H1 (cell line): ENCODE measurements at regions not wholly inside any gene's neighbourhood (a gene's known extent, or its start where the extent isn't known, plus 50 kb on each side); places are given as distances from the start of the nearest gene placed in this dataset.

Source experiments
- CTCF ChIA-PET: fragments of 300-600 bp; sonication (Branson Sonifier 250); formaldehyde crosslinking; loops from one replicate; lab custom pipeline; 2021; ENCODE audit not compliant: partially characterized antibody; lab: Charles Lee
- POLR2A ChIA-PET: fragments of 300-600 bp; sonication (Branson Sonifier 250); formaldehyde crosslinking; loops from one replicate; lab custom pipeline; 2021; ENCODE audit warnings: inconsistent platforms; ENCODE audit not compliant: partially characterized antibody; lab: Charles Lee
- DNase-seq, 2 experiments: peaks; one replicate each; pipeline versions ENCODE4 v3.0.0 to v3.0.0-alpha.2; 2010 to 2022; ENCODE audit warnings: low spot score in 2 of 2, low read depth in 1 of 2, mixed read lengths in 1 of 2
- FAIRE-seq: peaks from 2 replicates; lab custom pipeline; 2011; peaks lifted over from hg19 to GRCh38; lab: Jason Lieb, UNC
- H2AFZ ChIP-seq: 2 replicates; pipeline ENCODE4 v1.8.1; 2012; ENCODE audit warnings: low read length, inconsistent platforms
- H2AK5ac ChIP-seq: 2 replicates; pipeline ENCODE4 v1.6.1; 2013; ENCODE audit warnings: low read depth, low read length
- H2BK120ac ChIP-seq: replicated peaks from 2 replicates; pipeline ENCODE3; 2013; ENCODE audit warnings: low read depth, low read length, inconsistent platforms
- H2BK12ac ChIP-seq: 2 replicates; pipeline ENCODE4 v1.6.1; 2013; ENCODE audit warnings: low read depth, low read length
- H2BK15ac ChIP-seq: 2 replicates; pipeline ENCODE4 v1.6.1; 2013; ENCODE audit warnings: low read length
- H2BK20ac ChIP-seq: 2 replicates; pipeline ENCODE4 v1.6.1; 2013; ENCODE audit warnings: low read length
- H2BK5ac ChIP-seq: 2 replicates; pipeline ENCODE4 v1.6.1; 2013; ENCODE audit warnings: low read depth, low read length
- H3K14ac ChIP-seq: 2 replicates; pipeline ENCODE4 v1.6.1; 2013; ENCODE audit warnings: inconsistent platforms; ENCODE audit not compliant: insufficient read length
- H3K18ac ChIP-seq: 2 replicates; pipeline ENCODE4 v1.6.1; 2013; ENCODE audit warnings: low read length; ENCODE audit errors: extremely low read depth
- H3K23ac ChIP-seq: 2 replicates; pipeline ENCODE4 v1.6.1; 2013; ENCODE audit warnings: inconsistent platforms; ENCODE audit not compliant: insufficient read length
- H3K23me2 ChIP-seq: 2 replicates; pipeline ENCODE4 v1.6.1; 2013; ENCODE audit warnings: low read depth, low read length
- H3K27ac ChIP-seq: 2 replicates; pipeline ENCODE4 v1.6.1; 2011; ENCODE audit warnings: low read depth, low read length, inconsistent platforms
- H3K27me3 ChIP-seq, 4 experiments: replicated peaks in 1 of 4; 1 replicate in 1 of 4; 2 replicates in 3 of 4; pipeline versions ENCODE4 v1.6.1 to v1.8.1; 2011 to 2013; ENCODE audit warnings: low read length in 3 of 4, mild to moderate bottlenecking in 3 of 4, inconsistent platforms in 2 of 4, mixed read lengths in 2 of 4, moderate library complexity in 1 of 4; ENCODE audit not compliant: control insufficient read depth in 3 of 4, insufficient read depth in 3 of 4; ENCODE audit errors: extremely low read depth in 1 of 4
- H3K36me3 ChIP-seq, 4 experiments: 2 replicates each; pipeline versions ENCODE4 v1.6.1 to v1.8.1; 2011 to 2013; ENCODE audit warnings: mild to moderate bottlenecking in 4 of 4, low read length in 3 of 4, moderate library complexity in 2 of 4, control low read depth in 1 of 4, inconsistent platforms in 1 of 4; ENCODE audit not compliant: insufficient read depth in 4 of 4, control insufficient read depth in 2 of 4
- H3K4ac ChIP-seq: replicated peaks from 2 replicates; pipeline ENCODE3; 2013; ENCODE audit warnings: low read length, low read depth, mixed read lengths, inconsistent platforms; ENCODE audit not compliant: insufficient read length
- H3K4me1 ChIP-seq, 4 experiments: replicated peaks in 1 of 4; 1 replicate in 1 of 4; 2 replicates in 3 of 4; pipeline versions ENCODE4 v1.6.1 to v1.8.1; 2011 to 2013; ENCODE audit warnings: low read length in 3 of 4, inconsistent platforms in 2 of 4, mixed read lengths in 1 of 4; ENCODE audit not compliant: insufficient read depth in 4 of 4, control insufficient read depth in 3 of 4
- H3K4me2 ChIP-seq, 2 experiments: 2 replicates each; pipeline versions ENCODE4 v1.6.1 to v1.8.1; 2011 to 2013; ENCODE audit warnings: low read depth in 2 of 2, low read length in 2 of 2, control low read depth in 1 of 2, inconsistent platforms in 1 of 2, mild to moderate bottlenecking in 1 of 2; ENCODE audit not compliant: insufficient read depth in 1 of 2
- H3K4me3 ChIP-seq, 4 experiments: fragments of 200-600, 300-600 bp in 1 of 4; sonication (generic), shearing (Covaris generic), sonication (Bioruptor Twin) in 1 of 4; 2 replicates each; pipeline versions ENCODE4 v1.5.1 to v1.8.1; 2011 to 2016; ENCODE audit warnings: low read length in 4 of 4, low read depth in 3 of 4, control low read depth in 2 of 4, inconsistent platforms in 2 of 4, mild to moderate bottlenecking in 2 of 4, mixed read lengths in 1 of 4, moderate library complexity in 1 of 4; ENCODE audit not compliant: insufficient read depth in 2 of 4; ENCODE audit errors: extremely low read depth in 1 of 4
- H3K56ac ChIP-seq: replicated peaks from 2 replicates; pipeline ENCODE3; 2013; ENCODE audit warnings: low read depth, mild to moderate bottlenecking, mixed read lengths, low read length, inconsistent platforms; ENCODE audit not compliant: insufficient read length
- H3K79me1 ChIP-seq: 2 replicates; pipeline ENCODE4 v1.6.1; 2013; ENCODE audit warnings: low read depth, low read length, control low read depth
- H3K79me2 ChIP-seq, 2 experiments: 2 replicates each; pipeline versions ENCODE4 v1.6.1 to v1.8.1; 2012 to 2013; ENCODE audit warnings: low read length in 2 of 2, mild to moderate bottlenecking in 2 of 2, inconsistent platforms in 1 of 2; ENCODE audit not compliant: insufficient read depth in 2 of 2, control insufficient read depth in 1 of 2
- H3K9ac ChIP-seq, 4 experiments: replicated peaks in 1 of 4; 1 replicate in 1 of 4; 2 replicates in 3 of 4; pipeline versions ENCODE4 v1.6.1 to v1.8.1; 2011 to 2013; ENCODE audit warnings: low read depth in 3 of 4, low read length in 3 of 4, control low read depth in 2 of 4, mild to moderate bottlenecking in 2 of 4, moderate library complexity in 2 of 4, inconsistent platforms in 1 of 4; ENCODE audit errors: extremely low read depth in 1 of 4
- H3K9me3 ChIP-seq, 2 experiments: 2 replicates each; pipeline versions ENCODE4 v1.6.1 to v1.8.1; 2012 to 2013; ENCODE audit warnings: mild to moderate bottlenecking in 2 of 2, moderate library complexity in 2 of 2, control low read depth in 1 of 2, inconsistent platforms in 1 of 2, low read depth in 1 of 2, low read length in 1 of 2, mixed read lengths in 1 of 2; ENCODE audit not compliant: insufficient read depth in 2 of 2
- H4K20me1 ChIP-seq, 2 experiments: replicated peaks in 1 of 2; 2 replicates each; pipeline versions ENCODE3 to v1.8.1; 2011 to 2013; ENCODE audit warnings: inconsistent platforms in 2 of 2, low read length in 2 of 2, mild to moderate bottlenecking in 1 of 2; ENCODE audit not compliant: insufficient read depth in 2 of 2, control insufficient read depth in 1 of 2
- H4K5ac ChIP-seq: 2 replicates; pipeline ENCODE4 v1.6.1; 2013; ENCODE audit warnings: low read length, low read depth, mixed read lengths, inconsistent platforms; ENCODE audit not compliant: insufficient read length
- H4K8ac ChIP-seq: 2 replicates; pipeline ENCODE4 v1.8.0; 2013; ENCODE audit warnings: mild to moderate bottlenecking, moderate library complexity, low read length, inconsistent platforms; ENCODE audit not compliant: insufficient read depth; ENCODE audit errors: extremely low read depth
- H4K91ac ChIP-seq: replicated peaks from 2 replicates; pipeline ENCODE3; 2013; ENCODE audit warnings: low read length, mixed read lengths, inconsistent platforms; ENCODE audit not compliant: insufficient read length
- KDM5A ChIP-seq: fragments of 200-600 bp; IDR thresholded peaks from 2 replicates; pipeline ENCODE4 v1.7.1; 2012; ENCODE audit warnings: mild to moderate bottlenecking, low read length, inconsistent platforms, mixed read lengths
- PHF8 ChIP-seq: fragments of 200-600 bp; sonication (generic); conservative IDR thresholded peaks from 2 replicates; pipeline ENCODE4 v1.7.1; 2012; ENCODE audit warnings: low read depth, mild to moderate bottlenecking, inconsistent platforms, low read length, moderate library complexity
- SAP30 ChIP-seq: fragments of 300-600 bp; sonication (generic); IDR thresholded peaks from 2 replicates; pipeline ENCODE4 v1.7.1; 2012; ENCODE audit warnings: low read length, moderate library complexity, mild to moderate bottlenecking, inconsistent platforms; ENCODE audit not compliant: insufficient read depth, insufficient replicate concordance
- SIN3A ChIP-seq, 2 experiments: IDR thresholded peaks in 1 of 2; conservative IDR thresholded peaks in 1 of 2; 2 replicates each; pipeline ENCODE4 v1.6.1; 2011 to 2012; ENCODE audit warnings: low read length in 2 of 2, improper control_type of control experiment in 1 of 2, low read depth in 1 of 2, mild to moderate bottlenecking in 1 of 2
- SP1 ChIP-seq: IDR thresholded peaks from 2 replicates; pipeline ENCODE4 v1.6.1; 2011; ENCODE audit warnings: low read depth, low read length
- SP4 ChIP-seq: IDR thresholded peaks from 2 replicates; pipeline ENCODE4 v1.6.1; 2012; ENCODE audit warnings: low read length, inconsistent platforms
- WGBS, 2 experiments: shearing (Covaris generic) in 1 of 2; methylation state at CpG; one replicate each; pipeline versions ENCODE4 v1.1.6 to v1.1.7; 2013 to 2015; ENCODE audit warnings: low lambda C conversion rate in 2 of 2, mixed read lengths in 2 of 2, inconsistent platforms in 1 of 2, low coverage in 1 of 2, missing lambda C conversion rate in 1 of 2; ENCODE audit not compliant: insufficient replicate concordance in 2 of 2, insufficient coverage in 1 of 2, insufficient read length in 1 of 2; ENCODE audit errors: extremely low coverage in 1 of 2, missing lambda C conversion rate in 1 of 2; 5-methylcytosine and 5-hydroxymethylcytosine counted together
- TF ChIP-seq, protein P1 (sequence below): IDR thresholded peaks from 2 replicates; pipeline ENCODE4 v1.6.1; 2011; ENCODE audit warnings: low read length, improper control_type of control experiment
- TF ChIP-seq, protein P2 (sequence below), 3 experiments: IDR thresholded peaks; 1 replicate in 2 of 3; 2 replicates in 1 of 3; pipeline versions ENCODE4 v1.5.1 to v1.6.1; 2011; ENCODE audit warnings: low read length in 3 of 3, mild to moderate bottlenecking in 3 of 3, inconsistent platforms in 2 of 3, low read depth in 1 of 3, moderate library complexity in 1 of 3; ENCODE audit not compliant: insufficient read depth in 1 of 3; ENCODE audit errors: control extremely low read depth in 1 of 3

GRCh38 chr4:107404591-107405300 lies 315.3 kb downstream of the PAPSS1 start:
- H3K27ac ChIP-seq: no peak overlapping the region
- H3K23me2 ChIP-seq: no peaks in the 10 kb centered on the region
- no peaks in the 10 kb centered on the region for H3K79me2 ChIP-seq
- H2AK5ac ChIP-seq: no peak overlapping the region
- H3K4me1 ChIP-seq: no peaks in the 10 kb centered on the region
- FAIRE-seq (no peak), DNase-seq (no peak)
- H3K4me3 ChIP-seq: no peak overlapping the region
- H4K91ac ChIP-seq: no peak overlapping the region
- H3K9me3 ChIP-seq: no peaks in the 10 kb centered on the region
- H3K18ac ChIP-seq: no peak overlapping the region
- no peaks in the 10 kb centered on the region for H3K79me1 ChIP-seq
- H2BK20ac ChIP-seq: no peak overlapping the region
- H4K20me1 ChIP-seq: no peaks in the 10 kb centered on the region
- TF ChIP-seq SP4 (no peak), PHF8 (no peak), SIN3A (conservative IDR thresholded peaks at IDR 0.05 in 1 of 2, IDR thresholded peaks at IDR 0.05 in 1 of 2; ENCODE audit: low read depth in 1 of 2, low read length in 2 of 2) (no peak), SAP30 (no peak), KDM5A (no peak), SP1 (no peak)
- TF ChIP-seq, protein P1, sequence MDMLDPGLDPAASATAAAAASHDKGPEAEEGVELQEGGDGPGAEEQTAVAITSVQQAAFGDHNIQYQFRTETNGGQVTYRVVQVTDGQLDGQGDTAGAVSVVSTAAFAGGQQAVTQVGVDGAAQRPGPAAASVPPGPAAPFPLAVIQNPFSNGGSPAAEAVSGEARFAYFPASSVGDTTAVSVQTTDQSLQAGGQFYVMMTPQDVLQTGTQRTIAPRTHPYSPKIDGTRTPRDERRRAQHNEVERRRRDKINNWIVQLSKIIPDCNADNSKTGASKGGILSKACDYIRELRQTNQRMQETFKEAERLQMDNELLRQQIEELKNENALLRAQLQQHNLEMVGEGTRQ: no peak
- TF ChIP-seq, protein P2, sequence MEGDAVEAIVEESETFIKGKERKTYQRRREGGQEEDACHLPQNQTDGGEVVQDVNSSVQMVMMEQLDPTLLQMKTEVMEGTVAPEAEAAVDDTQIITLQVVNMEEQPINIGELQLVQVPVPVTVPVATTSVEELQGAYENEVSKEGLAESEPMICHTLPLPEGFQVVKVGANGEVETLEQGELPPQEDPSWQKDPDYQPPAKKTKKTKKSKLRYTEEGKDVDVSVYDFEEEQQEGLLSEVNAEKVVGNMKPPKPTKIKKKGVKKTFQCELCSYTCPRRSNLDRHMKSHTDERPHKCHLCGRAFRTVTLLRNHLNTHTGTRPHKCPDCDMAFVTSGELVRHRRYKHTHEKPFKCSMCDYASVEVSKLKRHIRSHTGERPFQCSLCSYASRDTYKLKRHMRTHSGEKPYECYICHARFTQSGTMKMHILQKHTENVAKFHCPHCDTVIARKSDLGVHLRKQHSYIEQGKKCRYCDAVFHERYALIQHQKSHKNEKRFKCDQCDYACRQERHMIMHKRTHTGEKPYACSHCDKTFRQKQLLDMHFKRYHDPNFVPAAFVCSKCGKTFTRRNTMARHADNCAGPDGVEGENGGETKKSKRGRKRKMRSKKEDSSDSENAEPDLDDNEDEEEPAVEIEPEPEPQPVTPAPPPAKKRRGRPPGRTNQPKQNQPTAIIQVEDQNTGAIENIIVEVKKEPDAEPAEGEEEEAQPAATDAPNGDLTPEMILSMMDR (IDR thresholded peaks at IDR 0.05; ENCODE audit: control extremely low read depth in 1 of 3, insufficient read depth in 1 of 3, low read depth in 1 of 3, low read length in 3 of 3): no peak
- H2BK120ac ChIP-seq: no peak overlapping the region
- no peak overlapping the region for H3K23ac ChIP-seq
- no peak overlapping the region for H3K56ac ChIP-seq
- H3K9ac ChIP-seq: no peak overlapping the region
- ChIA-PET CTCF (no interaction called here), POLR2A (no interaction called here)
- H4K8ac ChIP-seq: no peak overlapping the region
- no peak overlapping the region for H2BK5ac ChIP-seq
- WGBS, 2 experiments: 92% methylated on average over 6 of the region's 6 CpGs; no CpG with 5 or more reads in 1 of the 2 experiments
- H4K5ac ChIP-seq: no peak overlapping the region
- no peak overlapping the region for H2BK12ac ChIP-seq
- H2BK15ac ChIP-seq: no peak overlapping the region
- H3K14ac ChIP-seq: no peak overlapping the region
- no peak overlapping the region for H2AFZ ChIP-seq
- no peaks in the 10 kb centered on the region for H3K36me3 ChIP-seq
- H3K4ac ChIP-seq: no peak overlapping the region
- H3K27me3 ChIP-seq: no peaks in the 10 kb centered on the region
- H3K4me2 ChIP-seq: no peak overlapping the region
